HG02943 (cell line): ENCODE measurements at regions not wholly inside any gene's neighbourhood (a gene's known extent, or its start where the extent isn't known, plus 50 kb on each side); places are given as distances from the start of the nearest gene placed in this dataset.
"Not testable (repeated sequence)": the region's sequence is repeated elsewhere in the genome, so short reads cannot be mapped to it uniquely, and the experiment has no call there.

ENCODE experiments used
- ATAC-seq: cut with Tn5 transposase; IDR thresholded peaks from one replicate; pipeline ENCODE4 v1.9.1; 2021; ENCODE audit warnings: mild to moderate bottlenecking, low read depth, moderate library complexity; ENCODE audit not compliant: unreplicated experiment

DNA sequence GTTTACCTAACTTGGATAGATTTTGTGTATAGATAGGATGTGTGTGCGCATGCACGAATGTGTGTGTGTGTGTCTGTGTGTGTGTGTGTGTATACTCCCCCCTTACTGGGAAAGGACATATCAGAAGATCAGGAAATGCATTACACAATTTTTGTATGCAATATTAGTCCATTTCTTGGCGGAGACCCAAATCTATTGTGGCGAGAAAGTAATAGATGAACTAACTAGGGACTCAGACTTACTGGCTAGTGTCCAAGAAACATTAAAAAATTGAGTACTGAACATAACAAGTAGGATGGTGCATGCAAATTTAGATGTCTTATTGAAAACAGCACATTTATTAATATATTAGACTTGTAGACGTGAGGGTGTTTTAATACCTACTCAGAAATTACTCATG is 1036.5 kb upstream of the FANCL start:
- no peak for ATAC-seq

DNA sequence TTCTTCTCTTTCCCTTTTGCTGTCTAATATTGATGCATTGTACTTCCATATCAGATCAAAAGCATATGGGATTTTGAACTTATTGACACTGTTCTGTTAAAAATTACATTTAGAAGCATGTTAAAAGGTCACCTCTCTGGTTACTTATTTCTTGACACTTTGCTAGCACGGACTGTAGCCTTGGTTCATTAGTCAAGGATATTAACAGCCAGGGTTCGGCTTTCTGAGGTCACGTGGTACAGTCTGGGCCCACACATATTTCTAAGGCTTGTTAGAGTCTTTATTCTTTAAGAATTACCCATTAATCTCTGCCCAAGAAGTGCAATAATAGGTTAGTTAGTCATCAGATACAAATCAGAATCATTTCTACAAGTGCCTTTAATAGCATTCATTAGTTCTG is 1035.8 kb upstream of the FANCL start:
- no peak for ATAC-seq

DNA sequence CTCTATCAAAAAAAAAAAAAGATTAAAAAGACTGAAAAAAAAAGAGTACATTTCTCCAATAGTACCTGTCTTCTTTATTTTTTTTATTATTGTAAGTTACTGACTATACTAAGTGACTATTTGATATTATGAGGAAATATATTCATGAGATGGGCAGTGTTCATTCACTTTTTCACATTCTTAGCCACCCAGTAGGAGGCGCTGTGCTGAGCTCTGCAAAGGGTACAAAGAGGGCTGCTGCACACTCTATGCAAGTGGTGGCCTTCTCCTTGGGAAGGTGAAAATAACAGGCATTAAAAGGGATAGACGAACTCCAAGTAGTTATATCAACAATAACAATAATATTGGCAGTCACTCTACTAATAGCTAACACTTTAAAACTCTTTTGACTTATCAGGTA is 1034.9 kb upstream of the FANCL start:
- no peak for ATAC-seq

DNA sequence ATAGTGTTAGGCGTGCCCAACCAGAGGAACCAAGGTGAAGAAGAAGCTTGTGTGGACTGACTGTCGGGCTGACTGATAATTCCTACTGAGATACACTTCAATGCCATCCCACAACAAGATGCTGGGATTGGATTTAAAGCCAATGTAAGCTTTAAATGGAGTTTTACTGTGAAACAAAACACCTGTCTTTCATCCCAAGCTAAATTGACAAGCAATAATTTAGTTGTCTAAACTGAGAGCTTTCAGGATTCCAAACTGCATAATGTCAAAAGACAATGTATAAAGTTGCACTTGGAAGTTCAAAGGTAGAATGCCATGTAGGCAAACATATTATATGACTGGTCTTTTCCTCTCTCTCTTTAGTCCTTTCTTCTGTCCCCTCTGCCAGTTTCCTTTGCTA is 1025.3 kb upstream of the FANCL start:
- ATAC-seq = no peak

DNA sequence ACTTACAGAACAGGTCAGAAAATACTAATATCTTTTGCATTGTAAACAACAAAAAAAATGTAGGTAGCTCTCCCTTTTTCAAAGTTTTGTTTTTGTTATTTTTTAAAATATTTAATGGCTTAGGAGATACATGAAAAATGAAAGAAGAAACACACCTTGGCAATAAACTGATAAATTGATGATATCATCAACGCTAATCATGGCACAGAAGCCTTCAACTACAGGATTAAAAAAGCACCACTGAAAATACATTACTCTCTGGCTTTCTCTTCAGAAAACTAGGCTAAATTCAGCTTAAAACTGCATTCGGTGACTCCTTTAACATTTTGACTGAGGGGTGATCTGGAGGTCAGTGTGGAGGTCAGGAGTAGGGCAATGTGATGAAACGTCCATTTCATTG is 1018.8 kb upstream of the FANCL start:
- no peak for ATAC-seq

DNA sequence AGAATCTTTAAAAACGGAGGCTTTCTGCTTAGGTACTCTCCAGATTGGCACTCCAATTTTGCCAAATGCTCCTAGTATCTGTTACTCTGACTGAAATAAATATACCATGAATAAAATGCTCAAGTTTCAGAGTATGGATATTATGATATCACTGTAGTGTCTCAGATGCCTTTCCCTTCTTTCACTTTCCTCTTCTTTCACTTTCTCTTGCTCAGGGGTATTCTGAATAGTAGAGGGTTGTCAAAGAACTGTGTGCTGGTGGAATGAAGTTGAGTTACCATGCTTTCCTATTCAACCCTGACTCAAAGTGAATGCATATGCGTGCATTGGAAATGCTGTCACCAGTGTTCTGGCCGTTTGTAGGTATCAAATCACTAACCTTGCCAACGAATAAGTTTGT is 1015.2 kb upstream of the FANCL start:
- ATAC-seq = no peak

DNA sequence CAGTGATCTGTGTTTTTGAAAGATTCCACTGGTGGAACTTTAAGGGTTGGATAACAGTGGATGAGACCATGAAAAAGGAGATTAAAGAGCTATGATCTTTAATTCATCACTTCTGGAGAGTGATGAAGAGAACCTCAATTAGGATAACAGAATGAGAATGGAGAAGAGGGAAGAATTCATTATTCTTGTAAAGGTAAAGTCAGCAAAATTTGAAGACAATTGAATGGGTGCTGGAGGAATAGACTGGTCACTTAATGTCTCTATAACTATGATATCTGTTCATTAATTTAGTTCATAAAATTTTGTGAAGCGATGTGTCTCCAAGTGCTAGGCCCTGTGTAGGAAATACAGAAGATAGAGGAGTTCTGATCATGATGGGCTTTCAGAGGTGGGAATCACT is 1013.2 kb upstream of the FANCL start:
- ATAC-seq = no peak

DNA sequence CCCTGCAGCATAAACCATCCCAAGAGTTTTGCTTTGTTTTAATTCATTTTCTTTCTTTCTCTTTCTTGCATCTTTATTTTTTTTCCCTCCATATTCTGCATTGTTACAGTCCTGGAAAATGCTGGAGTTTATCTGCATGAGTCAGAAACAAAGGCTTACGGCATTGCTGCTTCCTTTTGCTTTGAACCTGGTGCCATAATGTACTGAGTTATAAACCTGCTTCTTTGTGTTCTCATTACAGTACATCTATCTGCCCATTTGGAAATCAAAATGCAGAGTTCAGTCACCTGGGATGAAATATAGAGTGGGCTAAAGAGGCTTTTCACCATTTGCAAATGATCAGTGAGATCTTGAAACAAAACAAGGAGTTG is 1009.2 kb upstream of the FANCL start:
- no peak for ATAC-seq

DNA sequence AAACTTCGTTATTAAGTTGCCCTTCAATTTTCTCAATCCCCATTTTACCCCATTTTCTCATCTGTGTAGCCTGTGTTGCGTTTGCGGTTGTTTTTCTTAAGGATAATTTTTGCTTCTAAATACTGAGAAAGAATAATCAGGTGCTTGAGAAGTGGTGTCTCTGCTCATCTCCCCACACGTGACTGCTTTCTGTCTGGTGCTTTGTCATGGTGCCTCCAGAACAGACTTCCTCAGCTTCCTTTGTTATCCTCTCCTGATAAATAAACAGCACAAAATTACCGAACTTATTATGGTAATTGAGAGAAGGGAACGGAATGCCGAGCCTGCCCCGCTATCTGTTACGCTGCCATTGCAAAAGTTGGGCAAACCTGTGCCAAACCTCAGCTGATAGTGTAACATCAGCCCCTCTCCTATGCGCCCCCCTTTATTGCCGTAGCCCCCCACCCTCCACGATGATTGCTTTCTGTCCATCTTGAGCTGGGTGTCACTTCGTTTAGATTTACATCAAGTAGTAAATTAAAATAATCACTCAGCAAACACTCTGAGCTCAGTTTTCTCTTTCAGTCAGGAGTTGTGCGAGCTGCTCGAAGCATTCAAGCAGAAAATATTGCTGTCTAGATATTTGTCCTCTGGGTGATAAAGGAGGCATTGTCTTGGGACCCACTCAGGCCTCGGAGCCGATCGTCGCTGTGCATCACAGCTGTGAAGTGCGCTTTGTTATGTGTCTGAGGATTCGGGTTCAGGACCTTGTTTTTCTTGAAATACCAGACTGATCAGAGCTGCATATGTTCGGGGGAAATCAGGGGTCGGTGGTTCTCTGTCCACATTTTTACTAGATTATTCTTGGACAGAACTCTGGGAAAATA is 1008.5 kb upstream of the FANCL start:
- ATAC-seq = no peak

DNA sequence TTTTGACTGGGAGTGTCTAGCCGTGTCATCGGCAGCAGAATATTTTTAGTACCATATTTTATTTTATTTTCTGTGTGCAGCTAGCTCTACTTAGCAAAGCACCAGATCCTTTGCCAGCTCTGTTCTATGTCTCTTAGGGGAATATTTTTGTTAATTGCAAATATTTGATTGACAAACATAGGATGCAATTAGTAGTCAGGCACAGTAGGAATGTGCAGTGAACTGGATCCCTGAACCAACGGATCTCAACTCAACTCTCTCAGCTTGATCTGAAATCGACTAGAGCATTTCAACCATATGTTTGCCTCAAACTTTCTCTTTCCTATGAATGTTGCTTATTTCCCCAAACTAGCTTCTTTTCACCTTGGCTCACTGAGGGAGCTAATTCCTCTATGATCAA is 998.0 kb upstream of the FANCL start:
- no peak for ATAC-seq

DNA sequence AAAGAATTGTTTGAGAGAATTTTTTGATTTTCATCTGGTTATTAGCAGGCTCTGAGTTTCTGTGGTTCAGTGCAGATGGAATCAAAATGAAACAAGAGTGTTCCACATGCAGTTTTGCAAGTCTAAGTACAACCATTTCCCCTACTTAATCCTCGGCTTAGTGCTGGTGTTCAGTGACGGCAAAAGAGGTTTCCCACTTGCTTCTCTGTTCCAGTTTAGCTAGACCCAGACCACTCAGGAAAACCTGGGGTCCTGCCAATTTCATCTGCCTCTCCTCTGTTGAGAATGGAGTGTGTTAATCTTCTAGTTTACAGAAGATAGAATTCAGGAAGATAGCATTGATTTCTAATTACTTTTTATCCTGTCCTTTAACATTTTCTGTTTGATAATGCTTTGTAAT is 996.2 kb upstream of the FANCL start:
- ATAC-seq = no peak

DNA sequence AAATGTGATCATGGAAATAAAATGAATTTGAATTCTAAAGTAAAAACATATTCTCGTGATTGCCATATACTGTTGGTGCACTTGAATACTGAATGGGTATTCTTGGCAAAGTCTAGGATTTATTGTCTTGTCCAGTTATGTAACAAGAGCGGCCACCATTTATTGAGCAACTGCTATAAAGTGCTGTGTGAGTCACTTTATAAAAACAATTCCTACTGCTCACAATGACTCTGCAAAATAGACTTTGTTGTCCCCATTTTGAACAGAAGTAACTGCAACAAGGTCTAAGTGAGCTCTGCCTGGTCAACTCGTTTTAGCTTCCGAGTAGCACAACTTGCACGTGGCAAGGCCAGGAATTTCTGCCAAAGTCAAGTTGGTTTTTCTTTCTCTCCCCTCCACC is 995.6 kb upstream of the FANCL start:
- no peak for ATAC-seq

DNA sequence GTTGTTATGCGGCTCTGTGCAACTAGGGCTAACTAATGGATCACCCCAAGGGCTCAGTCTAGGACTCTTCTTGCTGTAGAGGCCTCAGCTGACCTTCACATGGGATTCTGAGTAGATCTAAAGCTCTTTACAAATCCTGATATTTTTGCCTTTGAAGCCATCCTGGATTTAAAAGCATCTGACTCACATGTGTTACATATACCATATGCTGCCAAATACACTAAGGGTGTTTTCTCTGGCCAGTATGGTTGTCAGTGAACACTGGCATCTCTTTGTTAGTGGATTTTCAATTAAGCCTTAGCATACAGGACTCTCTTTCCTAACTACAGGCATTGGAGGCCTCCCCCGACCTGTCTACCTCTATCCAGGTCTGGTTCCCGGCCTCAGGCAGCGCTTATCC is 992.8 kb upstream of the FANCL start:
- no peak for ATAC-seq

DNA sequence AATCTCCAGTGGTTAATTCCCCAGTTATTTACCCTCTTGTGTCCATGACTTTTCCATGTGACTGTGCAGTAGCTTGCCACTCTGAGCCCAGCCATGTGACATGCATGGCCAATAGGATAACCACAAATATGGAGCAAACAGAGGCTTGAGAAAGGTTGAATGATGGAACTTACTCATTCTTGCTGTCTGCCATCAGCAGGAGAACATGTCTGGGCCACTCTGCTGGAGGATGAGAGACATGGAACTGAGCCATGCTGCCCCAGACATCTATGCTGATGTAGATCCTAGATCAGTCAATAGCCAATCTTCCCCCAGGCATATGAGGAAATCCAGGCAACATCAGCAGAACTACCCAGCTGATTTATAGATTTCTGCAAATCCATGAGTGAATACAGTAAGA is 992.3 kb upstream of the FANCL start:
- ATAC-seq = no peak

DNA sequence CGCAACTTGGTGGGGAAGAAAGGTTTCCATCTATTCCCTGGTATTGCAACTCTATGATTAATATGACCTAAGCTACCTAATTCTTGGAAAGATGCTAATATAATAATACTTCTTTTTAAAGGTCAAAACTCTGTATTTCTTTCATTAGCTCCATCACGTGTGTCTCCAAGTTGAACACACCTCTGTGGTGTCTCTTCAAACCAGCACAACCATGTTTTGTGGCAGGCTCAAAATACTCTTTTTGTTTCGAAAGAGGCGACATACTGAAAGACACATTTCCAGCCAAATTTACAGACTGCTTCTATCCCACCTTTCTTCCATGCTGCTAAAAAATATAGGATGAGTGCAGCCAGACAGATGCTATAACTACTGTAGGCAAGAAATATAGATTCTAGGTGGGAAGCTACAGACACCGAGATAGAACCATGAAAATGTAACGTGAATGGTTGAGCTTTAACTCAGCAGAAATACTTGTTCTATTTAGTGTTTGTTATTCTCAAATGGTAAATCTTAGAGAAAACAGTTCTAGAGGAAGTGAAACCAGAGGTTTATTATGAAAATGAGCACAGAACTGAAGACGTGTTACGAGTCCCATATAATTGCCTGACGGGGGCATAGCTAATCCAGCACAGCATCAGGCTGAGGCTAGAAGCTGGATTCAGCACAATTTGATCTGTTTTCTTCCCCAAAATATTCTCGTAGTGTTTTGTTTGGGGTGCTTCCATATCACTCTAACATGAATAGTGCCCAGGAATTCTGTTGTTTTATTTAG is 991.5 kb upstream of the FANCL start:
- ATAC-seq = no peak

DNA sequence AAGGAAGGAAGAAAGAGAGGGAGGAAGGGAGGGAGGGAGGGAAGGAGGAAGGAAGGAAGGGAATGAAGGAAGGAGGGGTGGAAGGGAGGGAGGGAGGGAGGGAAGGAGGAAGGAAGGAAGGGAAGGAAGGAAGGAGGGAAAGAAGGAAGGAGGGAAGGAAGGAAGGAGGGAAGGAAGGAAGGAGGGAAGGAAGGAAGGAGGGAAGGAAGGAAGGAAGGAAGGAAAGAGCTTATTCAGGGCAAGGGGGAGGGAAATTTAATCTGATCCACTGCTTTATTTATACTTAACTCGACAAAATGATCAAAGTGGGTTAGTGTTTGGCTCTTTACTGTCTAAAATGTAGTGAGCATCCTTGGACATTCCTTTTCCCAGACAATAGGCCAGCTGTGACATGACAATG is 985.2 kb upstream of the FANCL start:
- ATAC-seq = not testable (repeated sequence)

DNA sequence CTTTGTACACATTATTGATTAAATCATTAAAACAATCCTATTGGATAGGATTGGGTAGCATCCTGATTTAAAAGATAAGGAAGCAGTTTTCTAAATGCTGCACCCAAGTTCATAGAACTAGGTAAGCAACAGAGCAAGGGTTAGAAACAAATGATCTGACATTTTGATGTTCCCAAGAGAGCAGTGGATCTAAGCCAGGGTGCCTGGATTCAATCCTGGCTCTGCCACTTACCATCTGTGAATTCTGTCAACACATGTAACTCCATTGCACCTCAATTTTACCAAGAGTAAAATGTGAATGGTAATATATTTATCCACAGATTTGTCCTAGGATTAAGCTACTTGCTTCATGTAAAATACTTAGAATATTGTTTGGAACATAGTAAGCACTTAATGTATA is 982.6 kb upstream of the FANCL start:
- no peak for ATAC-seq

DNA sequence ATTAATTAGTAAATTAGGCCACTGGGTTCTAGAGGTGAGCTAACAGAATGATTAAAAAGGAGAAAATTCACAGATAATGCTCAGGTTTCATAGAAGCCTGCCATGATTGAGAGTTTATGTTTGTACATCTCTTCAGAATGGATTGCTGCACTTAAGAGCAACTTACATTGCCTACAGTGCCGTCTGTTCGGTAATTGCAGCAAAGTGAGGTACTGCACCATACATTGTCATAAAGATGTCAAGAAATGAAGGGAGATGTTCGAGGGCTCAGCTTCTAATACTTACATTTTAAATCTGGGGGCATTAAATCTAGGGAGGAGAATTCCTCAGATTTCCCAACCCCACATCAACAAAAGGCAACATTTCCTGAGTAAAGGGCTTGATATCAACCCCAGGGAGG is 976.2 kb upstream of the FANCL start:
- ATAC-seq = no peak

DNA sequence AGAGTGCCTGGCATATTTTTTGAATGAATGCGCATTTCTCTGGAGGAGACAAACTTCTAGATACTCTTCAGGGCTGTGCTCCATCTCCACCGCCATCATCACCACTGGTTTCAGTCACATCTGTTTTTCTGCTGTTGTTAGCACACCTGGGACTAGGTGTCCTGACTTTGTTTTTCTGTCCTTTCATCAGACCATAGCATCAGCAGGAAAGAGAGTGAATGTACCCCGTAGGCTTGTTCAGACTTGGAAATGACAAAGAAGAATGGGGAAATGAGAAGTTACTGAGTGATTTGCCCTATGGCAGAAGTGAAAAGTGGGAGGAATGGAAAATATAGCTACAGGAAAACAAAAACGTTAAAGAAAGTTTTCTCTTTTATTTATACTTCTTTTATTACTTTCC is 965.2 kb upstream of the FANCL start:
- no peak for ATAC-seq

DNA sequence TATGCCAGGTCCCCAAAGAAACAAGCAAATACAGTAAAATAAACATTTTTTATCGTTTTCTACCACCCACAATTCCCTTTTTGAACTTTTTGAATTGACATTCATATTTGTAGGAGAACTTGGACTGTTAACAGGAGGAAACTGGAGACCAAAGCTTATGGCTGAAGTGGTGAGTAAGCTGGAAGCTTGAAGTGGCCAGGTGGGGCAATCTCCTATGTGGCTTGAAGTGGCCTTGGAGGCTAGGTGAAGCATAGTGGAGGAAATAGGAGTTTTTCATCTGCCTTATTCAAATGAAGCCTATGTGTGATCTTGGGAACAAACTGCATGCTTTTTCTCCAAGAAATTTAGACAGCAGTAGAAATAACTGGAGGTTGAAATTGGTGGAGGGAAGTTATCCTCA is 962.9 kb upstream of the FANCL start:
- ATAC-seq = no peak

DNA sequence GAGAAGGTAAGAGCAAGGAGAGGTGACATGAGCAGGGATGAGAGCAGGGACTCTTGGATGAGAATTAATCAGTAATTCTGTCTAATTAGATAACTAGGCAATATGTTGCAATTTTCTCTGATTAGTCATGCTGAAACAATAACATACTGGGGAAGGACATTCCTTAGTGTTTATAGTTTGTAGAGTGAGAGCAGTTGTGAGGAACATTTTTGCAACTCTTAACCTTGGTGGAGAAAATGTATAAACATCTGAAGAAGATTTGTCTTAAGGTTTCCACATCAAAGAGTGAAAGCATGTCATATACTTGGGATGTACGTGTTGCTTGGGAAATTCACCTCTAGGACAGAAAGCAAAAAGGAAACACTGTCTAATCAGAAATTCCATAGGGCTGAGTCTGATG is 955.4 kb upstream of the FANCL start:
- ATAC-seq = no peak

DNA sequence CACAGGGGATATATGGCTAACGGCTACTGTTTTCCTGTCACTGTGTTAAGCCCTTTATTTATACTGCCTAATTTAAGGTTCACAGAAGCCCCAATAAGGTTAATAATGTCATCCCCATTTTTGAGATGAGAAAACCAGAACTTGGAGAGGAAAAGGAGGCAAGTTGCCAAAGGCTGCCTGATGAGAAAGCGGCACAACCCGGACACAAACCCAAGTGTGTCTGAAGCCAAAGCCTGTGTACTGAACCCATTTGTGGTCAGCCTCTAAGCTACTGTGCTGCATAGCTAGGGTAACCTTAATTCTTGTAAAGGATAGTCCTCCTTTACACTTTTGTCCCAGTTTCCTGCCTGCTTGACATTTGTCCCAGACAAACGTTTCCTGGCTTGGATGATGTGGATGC is 954.7 kb upstream of the FANCL start:
- no peak for ATAC-seq
